ENCODE measurements at regions not wholly inside any gene's neighbourhood (a gene's known extent, or its start where the extent isn't known, plus 50 kb on each side); places are given as distances from the start of the nearest gene placed in this dataset.

- H3K27ac ChIP-seq (ENCODE audit: low read depth, low read length) = no peak overlapping the region
- no peaks in the 10 kb centered on the region for H3K27me3 ChIP-seq (ENCODE audit: control insufficient read depth, insufficient read depth, low read length)
- DNase-seq (ENCODE audit: low read depth, low spot score) = no peak
- CTCF ChIA-PET = no interaction called here
- POLR2A ChIA-PET = no interaction called here
- no peaks in the 10 kb centered on the region for H3K9me3 ChIP-seq (ENCODE audit: control insufficient read depth, insufficient read depth, low read length)
- no peak overlapping the region for H3K4me3 ChIP-seq (ENCODE audit: low read depth, low read length)
- TF ChIP-seq, protein P1, sequence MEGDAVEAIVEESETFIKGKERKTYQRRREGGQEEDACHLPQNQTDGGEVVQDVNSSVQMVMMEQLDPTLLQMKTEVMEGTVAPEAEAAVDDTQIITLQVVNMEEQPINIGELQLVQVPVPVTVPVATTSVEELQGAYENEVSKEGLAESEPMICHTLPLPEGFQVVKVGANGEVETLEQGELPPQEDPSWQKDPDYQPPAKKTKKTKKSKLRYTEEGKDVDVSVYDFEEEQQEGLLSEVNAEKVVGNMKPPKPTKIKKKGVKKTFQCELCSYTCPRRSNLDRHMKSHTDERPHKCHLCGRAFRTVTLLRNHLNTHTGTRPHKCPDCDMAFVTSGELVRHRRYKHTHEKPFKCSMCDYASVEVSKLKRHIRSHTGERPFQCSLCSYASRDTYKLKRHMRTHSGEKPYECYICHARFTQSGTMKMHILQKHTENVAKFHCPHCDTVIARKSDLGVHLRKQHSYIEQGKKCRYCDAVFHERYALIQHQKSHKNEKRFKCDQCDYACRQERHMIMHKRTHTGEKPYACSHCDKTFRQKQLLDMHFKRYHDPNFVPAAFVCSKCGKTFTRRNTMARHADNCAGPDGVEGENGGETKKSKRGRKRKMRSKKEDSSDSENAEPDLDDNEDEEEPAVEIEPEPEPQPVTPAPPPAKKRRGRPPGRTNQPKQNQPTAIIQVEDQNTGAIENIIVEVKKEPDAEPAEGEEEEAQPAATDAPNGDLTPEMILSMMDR (IDR thresholded peaks at IDR 0.05; ENCODE audit: low read depth, low read length) = no peak
Measured at GRCh38 chr2:199111458-199111857, 346.3 kb downstream of the SATB2 start.

DNA sequence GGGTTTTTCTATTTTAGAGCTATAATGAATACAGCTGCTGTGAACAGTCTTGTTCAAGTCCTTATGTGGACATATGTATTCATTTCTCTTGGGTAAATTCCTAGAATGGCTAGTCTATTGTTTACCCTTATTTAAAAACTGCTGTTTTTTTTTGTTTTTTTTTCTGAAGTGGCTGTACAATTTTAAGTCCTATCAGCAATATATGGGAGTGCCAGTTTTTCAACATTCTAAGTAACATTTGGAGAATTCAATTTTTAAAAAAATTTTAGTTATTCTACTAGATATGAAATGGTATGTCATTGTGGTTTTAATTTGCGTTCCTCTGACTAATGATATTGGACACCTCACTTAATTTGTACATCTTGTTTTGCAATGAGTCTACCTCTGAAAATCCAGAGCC lies 349.7 kb downstream of the SATB2 start:
- POLR2A ChIA-PET = no interaction called here
- Histone ChIP-seq H3K27ac (ENCODE audit: low read depth, low read length) (no peak overlapping the region), H3K4me3 (ENCODE audit: low read depth, low read length) (no peak overlapping the region), H3K27me3 (ENCODE audit: control insufficient read depth, insufficient read depth, low read length) (no peaks in the 10 kb centered on the region), H3K9me3 (ENCODE audit: control insufficient read depth, insufficient read depth, low read length) (no peaks in the 10 kb centered on the region)
- TF ChIP-seq, protein P1 (IDR thresholded peaks at IDR 0.05; ENCODE audit: low read depth, low read length) = no peak
- CTCF ChIA-PET = no interaction called here
- DNase-seq (ENCODE audit: low read depth, low spot score) = no peak

GRCh38 chr2:199105826-199106225 lies 351.9 kb downstream of the SATB2 start:
- Histone ChIP-seq H3K4me3 (ENCODE audit: low read depth, low read length) (no peak overlapping the region), H3K27me3 (ENCODE audit: control insufficient read depth, insufficient read depth, low read length) (no peaks in the 10 kb centered on the region), H3K27ac (ENCODE audit: low read depth, low read length) (no peak overlapping the region), H3K9me3 (ENCODE audit: control insufficient read depth, insufficient read depth, low read length) (no peaks in the 10 kb centered on the region)
- TF ChIP-seq, protein P1 (IDR thresholded peaks at IDR 0.05; ENCODE audit: low read depth, low read length) = no peak
- CTCF ChIA-PET = no interaction called here
- POLR2A ChIA-PET = no interaction called here
- DNase-seq (ENCODE audit: low read depth, low spot score) = no peak

- TF ChIP-seq, protein P1 (IDR thresholded peaks at IDR 0.05; ENCODE audit: low read depth, low read length) = no peak
- ChIA-PET CTCF (no interaction called here), POLR2A (no interaction called here)
- Histone ChIP-seq H3K9me3 (ENCODE audit: control insufficient read depth, insufficient read depth, low read length) (no peaks in the 10 kb centered on the region), H3K4me3 (ENCODE audit: low read depth, low read length) (no peak overlapping the region), H3K27ac (ENCODE audit: low read depth, low read length) (no peak overlapping the region), H3K27me3 (ENCODE audit: control insufficient read depth, insufficient read depth, low read length) (no peaks in the 10 kb centered on the region)
- DNase-seq (ENCODE audit: low read depth, low spot score) = no peak
Measured at GRCh38 chr2:199101487-199101886, 356.3 kb downstream of the SATB2 start.

GRCh38 chr2:199100326-199101110 lies 357.2 kb downstream of the SATB2 start:
- POLR2A ChIA-PET = no interaction called here
- CTCF ChIA-PET = no interaction called here
- Histone ChIP-seq H3K27ac (ENCODE audit: low read depth, low read length) (no peak overlapping the region), H3K4me3 (ENCODE audit: low read depth, low read length) (no peak overlapping the region), H3K27me3 (ENCODE audit: control insufficient read depth, insufficient read depth, low read length) (no peaks in the 10 kb centered on the region), H3K9me3 (ENCODE audit: control insufficient read depth, insufficient read depth, low read length) (no peaks in the 10 kb centered on the region)
- TF ChIP-seq, protein P1 (IDR thresholded peaks at IDR 0.05; ENCODE audit: low read depth, low read length) = no peak
- no peak for DNase-seq (ENCODE audit: low read depth, low spot score)

Measured in AG04450 (cell line).